Psoas muscle (tissue), 7 donors: ENCODE measurements at regions not wholly inside any gene's neighbourhood (a gene's known extent, or its start where the extent isn't known, plus 50 kb on each side); places are given as distances from the start of the nearest gene placed in this dataset.
"Not testable (repeated sequence)": the region's sequence is repeated elsewhere in the genome, so short reads cannot be mapped to it uniquely, and the experiment has no call there.

Source experiments
- ATAC-seq, 4 donors: fragments of 200-7000 bp; cut with Tn5 transposase; one replicate each; pipeline ENCODE4 v1.9.1; 2020; ENCODE audit warnings: moderate library complexity in 3 of 4, mild to moderate bottlenecking in 2 of 4
- DNase-seq, 2 donors: peaks; one replicate each; pipeline ENCODE4 v3.0.0-alpha.2; 2020
- H3K27ac ChIP-seq: fragments of 200-600 bp; one replicate; pipeline ENCODE4 v1.8.0; 2022
- H3K27me3 ChIP-seq, 3 donors: fragments of 200-600 bp in 1 of 3; one replicate each; pipeline versions ENCODE4 v1.6.1 to v1.8.0; 2013 to 2022; ENCODE audit warnings: low read length in 2 of 3, mild to moderate bottlenecking in 2 of 3, moderate library complexity in 1 of 3; ENCODE audit not compliant: insufficient read depth in 3 of 3
- H3K36me3 ChIP-seq, 2 donors: fragments of 200-600 bp in 1 of 2; one replicate each; pipeline versions ENCODE4 v1.6.1 to v1.8.0; 2013 to 2022; ENCODE audit warnings: low read depth in 1 of 2, mild to moderate bottlenecking in 1 of 2, moderate library complexity in 1 of 2; ENCODE audit not compliant: insufficient read depth in 1 of 2
- H3K4me1 ChIP-seq: fragments of 200-600 bp; one replicate; pipeline ENCODE4 v1.8.0; 2022
- H3K4me3 ChIP-seq: fragments of 200-600 bp; one replicate; pipeline ENCODE4 v1.8.0; 2022; ENCODE audit warnings: mild to moderate bottlenecking
- H3K9me3 ChIP-seq: fragments of 200-600 bp; one replicate; pipeline ENCODE4 v1.8.0; 2022
- CTCF ChIP-seq: fragments of 200-600 bp; IDR thresholded peaks from one replicate; pipeline ENCODE4 v1.8.0; 2022; ENCODE audit warnings: antibody characterized with exemption
- WGBS, 3 donors: extraction: QIAGEN DNeasy Blood & Tissue Kit; methylation state at CpG; one replicate each; pipeline versions ENCODE4 v1.1.6 to v1.1.7; 2013; 5-methylcytosine and 5-hydroxymethylcytosine counted together
- intact Hi-C, 2 donors: fragments of 100-400 bp; cut with DNase I; formaldehyde crosslinking; loops; one replicate each; pipeline versions ENCODE4 v1.11.0 to v1.14.2; 2022
- donor health status: healthy with polysubstance abuse.
- donor health status: DM: no; HTN: no; CAD: no; lungs with moderate emphysema.
- donor health status: Bipolar disorder and iron deficiency.
- donor health status: healthy.
- donor health status: DM: yes; HTN: yes; CAD: no.
- donor health status: DM: no; HTN: no; CAD: no.
- donor health status: DM: yes; HTN: yes; CAD: no.

- intact Hi-C loops, result no loop called here
- peaks cover 6% of the 10 kb centered on the region for H3K4me1 ChIP-seq
- no peak for TF ChIP-seq CTCF
- 65 to 71% (median 68%) methylated on average over 9 of the region's 9 CpGs for WGBS, 3 donors
- no peak overlapping the region for H3K4me3 ChIP-seq
- H3K27ac ChIP-seq, result no peak overlapping the region
- H3K36me3 ChIP-seq, result no peaks in the 10 kb centered on the region
- no peaks in the 10 kb centered on the region for H3K9me3 ChIP-seq
- DNase-seq (no peak), ATAC-seq (peak; percentile 59 to 80 (median 69))
- H3K27me3 ChIP-seq, result no peaks in the 10 kb centered on the region
These were observed 80.1 kb upstream of the SH3PXD2B start for GRCh38 chr5:172534229-172535107.

GRCh38 chr5:172533399-172534228 lies 79.3 kb upstream of the SH3PXD2B start:
- intact Hi-C loops, result no loop called here
- DNase-seq, result no peak
- H3K27me3 ChIP-seq, result no peaks in the 10 kb centered on the region
- no peaks in the 10 kb centered on the region for H3K36me3 ChIP-seq
- H3K4me1 ChIP-seq, result peaks cover 6% of the 10 kb centered on the region
- H3K4me3 ChIP-seq, result no peak overlapping the region
- TF ChIP-seq CTCF, result no peak
- 21 to 33% (median 30%) methylated on average over 12 of the region's 12 CpGs for WGBS, 3 donors
- peak; percentile 7 to 77 (median 55) for ATAC-seq
- H3K27ac ChIP-seq, result peak overlapping the region; percentile 33
- H3K9me3 ChIP-seq, result no peaks in the 10 kb centered on the region

- no peak for TF ChIP-seq CTCF
- ATAC-seq, result no peak
- no peak overlapping the region for H3K4me3 ChIP-seq
- H3K36me3 ChIP-seq, result no peaks in the 10 kb centered on the region
- WGBS, 3 donors, result 89 to 91% (median 90%) methylated on average over 10 of the region's 10 CpGs
- no peak overlapping the region for H3K27ac ChIP-seq
- intact Hi-C loops, result no loop called here
- peaks cover 6% of the 10 kb centered on the region for H3K4me1 ChIP-seq
- no peak for DNase-seq
- no peaks in the 10 kb centered on the region for H3K27me3 ChIP-seq
- H3K9me3 ChIP-seq, result no peaks in the 10 kb centered on the region
These were observed 78.7 kb upstream of the SH3PXD2B start for GRCh38 chr5:172533058-172533398.

GRCh38 chr5:172532439-172532838 lies 78.1 kb upstream of the SH3PXD2B start:
- H3K9me3 ChIP-seq, intact Hi-C loops, ATAC-seq, H3K27me3 ChIP-seq, H3K4me1 ChIP-seq, H3K27ac ChIP-seq, H3K36me3 ChIP-seq, DNase-seq, H3K4me3 ChIP-seq: not testable (repeated sequence)
- WGBS, 3 donors, result 88 to 91% (median 91%) methylated on average over 8 of the region's 8 CpGs

GRCh38 chr5:172531704-172532026 lies 77.3 kb upstream of the SH3PXD2B start:
- ATAC-seq (no peak), DNase-seq (no peak)
- TF ChIP-seq CTCF, result no peak
- WGBS, 3 donors, result 78 to 95% (median 83%) methylated on average over 2 of the region's 2 CpGs
- H3K9me3 ChIP-seq, result no peaks in the 10 kb centered on the region
- no peaks in the 10 kb centered on the region for H3K36me3 ChIP-seq
- H3K4me3 ChIP-seq, result no peak overlapping the region
- peaks cover 6% of the 10 kb centered on the region for H3K4me1 ChIP-seq
- H3K27me3 ChIP-seq, result no peaks in the 10 kb centered on the region
- intact Hi-C loops, result no loop called here
- no peak overlapping the region for H3K27ac ChIP-seq
